B cell (primary cell): ENCODE measurements at regions not wholly inside any gene's neighbourhood (a gene's known extent, or its start where the extent isn't known, plus 50 kb on each side); places are given as distances from the start of the nearest gene placed in this dataset.

Experiments
- ATAC-seq: fragments of 200-7000 bp; cut with Tn5 transposase; one replicate; pipeline ENCODE4 v1.10.0; 2021; ENCODE audit warnings: low read depth, mild to moderate bottlenecking, moderate number of reproducible peaks, moderate library complexity
- CTCF ChIA-PET: fragments of 350-600 bp; sonication (Branson Sonifier 250); formaldehyde crosslinking; loops from one replicate; lab custom pipeline; 2021; ENCODE audit warnings: antibody characterized with exemption, inconsistent platforms; lab: Charles Lee
- POLR2A ChIA-PET: fragments of 350-600 bp; sonication (Branson Sonifier 250); formaldehyde crosslinking; loops from one replicate; lab custom pipeline; 2021; ENCODE audit warnings: antibody characterized with exemption; lab: Charles Lee
- DNase-seq: peaks from one replicate; pipeline ENCODE4 v3.0.0; 2013
- H2AFZ ChIP-seq: 2 replicates; pipeline ENCODE4 v1.6.1; 2012; ENCODE audit warnings: mild to moderate bottlenecking, low read depth, low read length; ENCODE audit not compliant: insufficient read depth, poor library complexity, severe bottlenecking
- H3K27ac ChIP-seq, 2 donors: 1 replicate in 1 of 2; 2 replicates in 1 of 2; pipeline ENCODE4 v1.5.1; 2012 to 2013; ENCODE audit warnings: low read length in 2 of 2, mild to moderate bottlenecking in 2 of 2, moderate library complexity in 1 of 2
- H3K27me3 ChIP-seq, 4 experiments: fragments of 200-600 bp in 1 of 4; sonication (generic) in 1 of 4; replicated peaks in 1 of 4; 1 replicate in 2 of 4; 2 replicates in 2 of 4; pipeline versions ENCODE4 v1.6.1 to v1.7.0; 2013 to 2016; ENCODE audit warnings: low read length in 3 of 4, mild to moderate bottlenecking in 2 of 4, mixed read lengths in 1 of 4, moderate library complexity in 1 of 4; ENCODE audit not compliant: insufficient read depth in 4 of 4, control insufficient read depth in 3 of 4; ENCODE audit errors: control extremely low read depth in 1 of 4
- H3K36me3 ChIP-seq, 2 experiments: replicated peaks in 1 of 2; 1 replicate in 1 of 2; 2 replicates in 1 of 2; pipeline versions ENCODE4 v1.6.1 to v1.7.1; 2013; ENCODE audit warnings: low read length in 1 of 2; ENCODE audit not compliant: insufficient read depth in 2 of 2, control insufficient read depth in 1 of 2; ENCODE audit errors: control extremely low read depth in 1 of 2, extremely low read depth in 1 of 2
- H3K4me1 ChIP-seq, 2 donors: fragments of 200-600 bp in 1 of 2; sonication (generic) in 1 of 2; 1 replicate in 1 of 2; 2 replicates in 1 of 2; pipeline versions ENCODE4 v1.5.1 to v1.6.1; 2013 to 2017; ENCODE audit warnings: low read length in 2 of 2; ENCODE audit not compliant: control insufficient read depth in 2 of 2, insufficient read depth in 2 of 2
- H3K4me2 ChIP-seq: replicated peaks from 2 replicates; pipeline ENCODE3; 2012; ENCODE audit warnings: mild to moderate bottlenecking, low read depth, low read length; ENCODE audit not compliant: poor library complexity, severe bottlenecking
- H3K4me3 ChIP-seq, 5 experiments: fragments of 200-600 bp in 1 of 5; sonication (generic) in 1 of 5; 1 replicate in 3 of 5; 2 replicates in 2 of 5; pipeline versions ENCODE4 v1.5.1 to v1.7.0; 2011 to 2016; ENCODE audit warnings: low read length in 4 of 5, mild to moderate bottlenecking in 4 of 5, low read depth in 2 of 5, control low read depth in 1 of 5, moderate library complexity in 1 of 5; ENCODE audit not compliant: insufficient read depth in 1 of 5; ENCODE audit errors: control extremely low read depth in 1 of 5, extremely low read depth in 1 of 5
- H3K79me2 ChIP-seq: fragments of 200-600 bp; sonication (generic); one replicate; pipeline ENCODE4 v1.6.0; 2016; ENCODE audit warnings: low read length; ENCODE audit not compliant: control insufficient read depth, insufficient read depth
- H3K9ac ChIP-seq: fragments of 200-600 bp; sonication (generic); 2 replicates; pipeline ENCODE4 v1.6.1; 2017; ENCODE audit warnings: mild to moderate bottlenecking, low read length, moderate library complexity
- H3K9me3 ChIP-seq, 3 donors: one replicate each; pipeline versions ENCODE4 v1.6.1 to v1.7.1; 2013; ENCODE audit warnings: low read length in 2 of 3; ENCODE audit not compliant: control insufficient read depth in 2 of 3, insufficient read depth in 1 of 3; ENCODE audit errors: control extremely low read depth in 1 of 3
- H4K20me1 ChIP-seq: 2 replicates; pipeline ENCODE4 v1.6.0; 2012; ENCODE audit warnings: mild to moderate bottlenecking, low read length; ENCODE audit not compliant: insufficient read depth, control insufficient read depth, poor library complexity, severe bottlenecking
- H3K27ac Mint-ChIP-seq: one replicate; pipeline ENCODE4 v1.8.0; 2021; ENCODE audit warnings: mixed read lengths
- H3K27me3 Mint-ChIP-seq: one replicate; pipeline ENCODE4 v1.8.0; 2021; ENCODE audit warnings: mixed read lengths
- H3K4me1 Mint-ChIP-seq: one replicate; pipeline ENCODE4 v1.8.0; 2021; ENCODE audit warnings: mixed read lengths
- H3K4me3 Mint-ChIP-seq: one replicate; pipeline ENCODE4 v1.8.0; 2021; ENCODE audit warnings: mixed read lengths
- H3K9me3 Mint-ChIP-seq: one replicate; pipeline ENCODE4 v1.8.0; 2022; ENCODE audit warnings: mixed read lengths; ENCODE audit not compliant: insufficient read depth
- EZH2 ChIP-seq: IDR thresholded peaks from 2 replicates; pipeline ENCODE4 v1.6.1; 2012; ENCODE audit warnings: borderline replicate concordance, low read depth, mild to moderate bottlenecking, moderate library complexity, low read length; ENCODE audit not compliant: insufficient read depth, poor library complexity, severe bottlenecking
- WGBS: methylation state at CpG from one replicate; pipeline ENCODE4 v1.1.5; 2013; ENCODE audit warnings: missing lambda C conversion rate; ENCODE audit not compliant: insufficient coverage; 5-methylcytosine and 5-hydroxymethylcytosine counted together
- intact Hi-C: fragments of 100-400 bp; cut with micrococcal nuclease; formaldehyde crosslinking; loops from one replicate; pipeline ENCODE4 v1.10.0; 2022
- TF ChIP-seq, protein P1 (sequence below): fragments of 200-600 bp; IDR thresholded peaks from one replicate; pipeline ENCODE4 v1.8.0; 2022; ENCODE audit warnings: antibody characterized with exemption, mild to moderate bottlenecking

DNA sequence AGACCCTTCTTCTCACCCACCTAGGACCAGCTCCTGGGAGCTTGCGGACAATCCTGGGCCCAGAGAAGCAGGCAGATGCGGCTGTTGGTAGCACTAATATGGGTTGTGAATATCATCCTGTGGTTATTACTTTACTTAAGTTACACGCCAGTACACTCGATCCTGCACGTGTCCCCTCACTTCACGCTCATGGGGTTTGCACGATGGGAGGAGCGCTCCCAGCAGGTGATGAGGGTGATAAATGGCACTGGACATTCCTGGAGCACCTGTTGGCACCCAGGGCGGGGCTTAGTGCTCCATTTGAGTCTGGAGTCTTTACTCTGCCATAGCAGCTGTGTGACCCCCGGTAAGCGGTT is 335.1 kb downstream of the PREX1 start:
- Histone ChIP-seq H3K9ac (no peak overlapping the region), H3K4me1 (no peaks in the 10 kb centered on the region), H3K4me3 (no peak overlapping the region), H2AFZ (no peak overlapping the region), H4K20me1 (no peaks in the 10 kb centered on the region), H3K27me3 (no peaks in the 10 kb centered on the region), H3K79me2 (no peaks in the 10 kb centered on the region), H3K9me3 (no peaks in the 10 kb centered on the region), H3K36me3 (no peaks in the 10 kb centered on the region), H3K4me2 (no peak overlapping the region), H3K27ac (no peak overlapping the region)
- ATAC-seq (no peak), DNase-seq (no peak)
- ChIA-PET CTCF (no interaction called here), POLR2A (no interaction called here)
- intact Hi-C loops = no loop called here
- 89% methylated on average over 7 of the region's 11 CpGs for WGBS
- Mint-ChIP-seq H3K4me3 (no peak overlapping the region), H3K9me3 (no peaks in the 10 kb centered on the region), H3K4me1 (peaks cover 26% of the 10 kb centered on the region), H3K27ac (no peak overlapping the region), H3K27me3 (peaks cover 17% of the 10 kb centered on the region)
- TF ChIP-seq EZH2 = no peak
- TF ChIP-seq, protein P1, sequence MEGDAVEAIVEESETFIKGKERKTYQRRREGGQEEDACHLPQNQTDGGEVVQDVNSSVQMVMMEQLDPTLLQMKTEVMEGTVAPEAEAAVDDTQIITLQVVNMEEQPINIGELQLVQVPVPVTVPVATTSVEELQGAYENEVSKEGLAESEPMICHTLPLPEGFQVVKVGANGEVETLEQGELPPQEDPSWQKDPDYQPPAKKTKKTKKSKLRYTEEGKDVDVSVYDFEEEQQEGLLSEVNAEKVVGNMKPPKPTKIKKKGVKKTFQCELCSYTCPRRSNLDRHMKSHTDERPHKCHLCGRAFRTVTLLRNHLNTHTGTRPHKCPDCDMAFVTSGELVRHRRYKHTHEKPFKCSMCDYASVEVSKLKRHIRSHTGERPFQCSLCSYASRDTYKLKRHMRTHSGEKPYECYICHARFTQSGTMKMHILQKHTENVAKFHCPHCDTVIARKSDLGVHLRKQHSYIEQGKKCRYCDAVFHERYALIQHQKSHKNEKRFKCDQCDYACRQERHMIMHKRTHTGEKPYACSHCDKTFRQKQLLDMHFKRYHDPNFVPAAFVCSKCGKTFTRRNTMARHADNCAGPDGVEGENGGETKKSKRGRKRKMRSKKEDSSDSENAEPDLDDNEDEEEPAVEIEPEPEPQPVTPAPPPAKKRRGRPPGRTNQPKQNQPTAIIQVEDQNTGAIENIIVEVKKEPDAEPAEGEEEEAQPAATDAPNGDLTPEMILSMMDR = no peak

DNA sequence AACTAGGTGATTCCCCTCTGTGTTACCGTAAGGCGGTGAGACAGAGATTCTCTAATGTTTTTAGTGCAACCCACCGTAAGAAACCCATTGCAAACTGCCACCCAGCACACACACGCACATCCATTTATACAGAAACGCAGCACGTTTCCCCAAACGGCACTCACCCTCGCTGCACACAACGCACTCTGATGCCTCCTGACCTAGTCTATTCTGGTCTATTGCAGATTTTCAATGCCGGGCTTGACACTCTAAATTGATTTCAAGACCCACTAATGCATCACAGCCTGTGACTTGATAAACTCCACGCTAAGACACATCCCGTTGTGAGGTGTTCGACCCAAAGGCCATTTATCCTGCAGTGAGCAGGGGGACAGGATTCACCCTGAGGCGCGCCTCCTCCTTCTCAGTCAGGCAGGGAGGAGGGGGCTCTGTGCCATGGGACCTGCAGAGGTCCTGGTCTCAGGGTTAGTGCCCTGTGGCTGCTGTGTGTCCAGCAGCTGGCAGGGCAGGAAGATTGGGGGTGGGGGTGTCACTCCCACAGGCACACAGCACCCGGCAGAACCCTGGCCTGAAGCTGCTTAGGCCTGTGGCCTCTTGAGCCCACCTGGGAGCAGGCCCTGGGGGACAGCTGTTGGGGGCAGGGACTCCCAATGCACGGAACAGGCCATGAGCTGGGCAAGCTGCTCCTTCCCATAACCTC is 335.6 kb downstream of the PREX1 start:
- no peaks in the 10 kb centered on the region for H3K36me3 ChIP-seq
- H3K27me3 Mint-ChIP-seq = peaks cover 17% of the 10 kb centered on the region
- H4K20me1 ChIP-seq = no peaks in the 10 kb centered on the region
- no peak overlapping the region for H3K9ac ChIP-seq
- H3K27me3 ChIP-seq = peaks cover 0 to 3% (median 0%) of the 10 kb centered on the region in 4 experiments
- no peak overlapping the region for H3K4me3 Mint-ChIP-seq
- H3K9me3 Mint-ChIP-seq = no peaks in the 10 kb centered on the region
- no peak overlapping the region for H3K27ac Mint-ChIP-seq
- no peaks in the 10 kb centered on the region for H3K9me3 ChIP-seq
- H3K4me3 ChIP-seq = no peak overlapping the region
- no peak overlapping the region for H3K4me2 ChIP-seq
- no peak for ATAC-seq
- H3K4me1 ChIP-seq = no peaks in the 10 kb centered on the region
- H3K79me2 ChIP-seq = no peaks in the 10 kb centered on the region
- DNase-seq = no peak
- POLR2A ChIA-PET = no interaction called here
- CTCF ChIA-PET = no interaction called here
- intact Hi-C loops = no loop called here
- H2AFZ ChIP-seq = no peak overlapping the region
- TF ChIP-seq EZH2 = no peak
- TF ChIP-seq, protein P1 = no peak
- H3K27ac ChIP-seq = no peak overlapping the region
- 87% methylated on average over 15 of the region's 17 CpGs for WGBS
- peaks cover 26% of the 10 kb centered on the region for H3K4me1 Mint-ChIP-seq
